IgD-negative memory B cell (primary cell): ENCODE measurements at regions not wholly inside any gene's neighbourhood (a gene's known extent, or its start where the extent isn't known, plus 50 kb on each side); places are given as distances from the start of the nearest gene placed in this dataset.

Experiments used
- H3K27ac Mint-ChIP-seq, 3 donors: one replicate each; pipeline ENCODE4 v1.8.0; 2020 to 2022; ENCODE audit warnings: mild to moderate bottlenecking in 3 of 3, mixed read lengths in 3 of 3, moderate library complexity in 1 of 3
- H3K27me3 Mint-ChIP-seq: one replicate; pipeline ENCODE4 v1.8.0; 2021; ENCODE audit warnings: mixed read lengths
- H3K36me3 Mint-ChIP-seq: one replicate; pipeline ENCODE4 v1.8.0; 2020; ENCODE audit warnings: mild to moderate bottlenecking, mixed read lengths
- H3K4me1 Mint-ChIP-seq, 3 donors: one replicate each; pipeline ENCODE4 v1.8.0; 2020 to 2022; ENCODE audit warnings: mixed read lengths in 3 of 3, mild to moderate bottlenecking in 1 of 3
- H3K4me3 Mint-ChIP-seq, 4 donors: one replicate each; pipeline ENCODE4 v1.8.0; 2020 to 2022; ENCODE audit warnings: mild to moderate bottlenecking in 4 of 4, mixed read lengths in 4 of 4, moderate library complexity in 3 of 4
- H3K9me3 Mint-ChIP-seq, 3 donors: one replicate each; pipeline ENCODE4 v1.8.0; 2020 to 2021; ENCODE audit warnings: mixed read lengths in 3 of 3, mild to moderate bottlenecking in 1 of 3

- peaks cover 1% of the 10 kb centered on the region for H3K27me3 Mint-ChIP-seq
- no peak overlapping the region for H3K27ac Mint-ChIP-seq
- no peaks in the 10 kb centered on the region for H3K36me3 Mint-ChIP-seq
- no peaks in the 10 kb centered on the region for H3K4me1 Mint-ChIP-seq
- H3K4me3 Mint-ChIP-seq, result no peak overlapping the region
- H3K9me3 Mint-ChIP-seq, result no peaks in the 10 kb centered on the region
Observed at GRCh38 chr2:180101846-180102245, 94.7 kb upstream of the CWC22 start.

DNA sequence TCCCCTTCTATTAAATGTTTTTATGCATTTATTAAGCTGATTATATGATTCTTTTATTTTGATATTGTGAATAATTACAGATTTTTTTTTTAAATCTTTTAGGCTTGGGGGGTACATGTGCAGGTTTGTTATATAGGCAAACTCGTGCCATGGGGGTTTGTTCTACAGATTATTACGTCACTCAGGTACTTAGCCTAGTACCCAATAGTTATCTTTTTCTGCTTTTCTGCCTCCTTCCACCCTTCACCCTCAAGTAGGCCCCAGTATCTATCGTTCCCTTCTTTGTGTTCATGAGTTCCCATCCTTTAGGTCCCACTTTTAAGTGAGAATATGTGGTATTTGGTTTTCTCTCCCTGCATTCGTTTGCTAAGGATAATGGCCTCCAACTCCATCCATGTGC is 92.2 kb upstream of the CWC22 start:
- no peaks in the 10 kb centered on the region for H3K36me3 Mint-ChIP-seq
- H3K4me1 Mint-ChIP-seq, result no peaks in the 10 kb centered on the region
- no peaks in the 10 kb centered on the region for H3K27me3 Mint-ChIP-seq
- H3K27ac Mint-ChIP-seq, result no peak overlapping the region
- no peaks in the 10 kb centered on the region for H3K9me3 Mint-ChIP-seq
- no peak overlapping the region for H3K4me3 Mint-ChIP-seq

DNA sequence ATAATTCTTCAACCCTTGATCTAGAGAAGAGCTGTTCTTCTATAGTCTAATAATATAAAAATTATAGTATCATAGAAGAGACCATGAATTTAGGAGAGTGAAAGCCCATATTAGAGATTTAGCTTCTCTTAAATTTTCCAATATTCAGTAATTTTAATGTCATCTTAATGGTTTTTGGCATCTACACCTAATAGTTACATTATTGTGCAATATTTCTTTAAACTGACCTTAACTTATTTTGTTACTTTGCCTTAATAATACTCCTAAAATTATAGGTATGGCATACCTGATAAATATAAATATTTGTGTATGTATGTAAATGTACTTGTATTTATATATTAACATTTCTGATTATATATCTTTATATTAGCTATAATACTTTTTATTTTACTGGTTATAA is 78.0 kb upstream of the CWC22 start:
- H3K27ac Mint-ChIP-seq, result no peak overlapping the region
- H3K27me3 Mint-ChIP-seq, result peaks cover 3% of the 10 kb centered on the region
- no peaks in the 10 kb centered on the region for H3K36me3 Mint-ChIP-seq
- H3K9me3 Mint-ChIP-seq, result peaks cover 0 to 12% (median 7%) of the 10 kb centered on the region in 3 donors
- no peaks in the 10 kb centered on the region for H3K4me1 Mint-ChIP-seq
- no peak overlapping the region for H3K4me3 Mint-ChIP-seq

GRCh38 chr2:180077295-180077906 is 70.3 kb upstream of the CWC22 start:
- Mint-ChIP-seq H3K36me3 (no peaks in the 10 kb centered on the region), H3K9me3 (peaks cover 0 to 16% (median 9%) of the 10 kb centered on the region in 3 donors), H3K4me3 (no peak overlapping the region), H3K27me3 (no peaks in the 10 kb centered on the region), H3K4me1 (no peaks in the 10 kb centered on the region), H3K27ac (no peak overlapping the region)

- Mint-ChIP-seq H3K27ac (no peak overlapping the region), H3K4me3 (no peak overlapping the region), H3K36me3 (no peaks in the 10 kb centered on the region), H3K9me3 (peaks cover 0 to 6% (median 5%) of the 10 kb centered on the region in 3 donors), H3K27me3 (no peaks in the 10 kb centered on the region), H3K4me1 (no peaks in the 10 kb centered on the region)
Observed at GRCh38 chr2:180075870-180076269, 68.8 kb upstream of the CWC22 start.

GRCh38 chr2:180071797-180072196 is 64.7 kb upstream of the CWC22 start:
- H3K4me1 Mint-ChIP-seq, result no peaks in the 10 kb centered on the region
- H3K27ac Mint-ChIP-seq, result no peak overlapping the region
- no peak overlapping the region for H3K4me3 Mint-ChIP-seq
- no peaks in the 10 kb centered on the region for H3K36me3 Mint-ChIP-seq
- no peaks in the 10 kb centered on the region for H3K27me3 Mint-ChIP-seq
- peaks cover 3 to 8% (median 4%) of the 10 kb centered on the region in 3 donors for H3K9me3 Mint-ChIP-seq

- Mint-ChIP-seq H3K9me3 (no peaks in the 10 kb centered on the region), H3K27ac (no peak overlapping the region), H3K36me3 (no peaks in the 10 kb centered on the region), H3K4me1 (no peaks in the 10 kb centered on the region), H3K4me3 (no peak overlapping the region), H3K27me3 (no peaks in the 10 kb centered on the region)
Observed at GRCh38 chr2:180063494-180064092, 56.5 kb upstream of the CWC22 start.

DNA sequence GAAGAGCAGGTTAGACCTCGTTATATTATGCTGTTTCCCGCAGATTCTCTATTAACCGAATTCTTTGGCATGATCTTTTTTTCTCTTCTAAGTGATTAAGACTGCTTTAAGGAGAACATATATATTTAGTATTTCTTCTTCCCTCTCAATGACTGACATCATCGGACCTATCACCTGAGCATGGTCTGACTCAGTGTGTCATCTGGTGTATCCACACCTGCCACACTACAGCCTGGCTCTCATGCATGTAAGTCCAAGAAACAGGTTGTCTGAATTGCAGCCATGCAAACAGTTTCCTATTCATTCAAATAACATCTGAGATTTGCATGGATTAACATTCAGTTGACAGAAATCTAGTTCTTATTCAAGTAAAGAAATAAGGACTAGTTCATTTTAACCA is 55.1 kb upstream of the CWC22 start:
- H3K4me3 Mint-ChIP-seq, result no peak overlapping the region
- H3K36me3 Mint-ChIP-seq, result no peaks in the 10 kb centered on the region
- H3K9me3 Mint-ChIP-seq, result no peaks in the 10 kb centered on the region
- H3K27me3 Mint-ChIP-seq, result no peaks in the 10 kb centered on the region
- H3K27ac Mint-ChIP-seq, result no peak overlapping the region
- no peaks in the 10 kb centered on the region for H3K4me1 Mint-ChIP-seq

- H3K27me3 Mint-ChIP-seq, result peaks cover 2% of the 10 kb centered on the region
Observed at GRCh38 chr2:180061546-180061945, 54.4 kb upstream of the CWC22 start.

DNA sequence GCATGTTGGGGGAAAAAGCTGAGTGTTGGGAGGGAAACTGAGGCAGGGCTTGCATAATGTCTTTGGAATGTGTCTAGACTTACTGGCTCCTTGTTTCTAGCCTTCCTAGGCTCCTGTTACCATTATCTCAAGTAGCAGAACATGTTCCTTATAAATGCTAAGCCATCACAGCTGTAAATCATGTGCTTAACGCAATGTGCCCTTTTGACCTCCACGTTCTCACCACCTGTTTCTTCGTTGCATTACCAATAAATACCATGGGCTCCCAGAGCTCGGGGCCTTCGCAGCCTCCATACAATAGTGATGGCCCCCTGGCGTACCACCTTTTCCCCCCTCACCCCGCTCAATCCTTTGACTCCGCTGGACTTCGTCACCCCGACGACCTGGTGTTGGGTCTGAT is 54.0 kb upstream of the CWC22 start:
- Mint-ChIP-seq H3K4me1 (no peaks in the 10 kb centered on the region), H3K9me3 (no peaks in the 10 kb centered on the region), H3K36me3 (no peaks in the 10 kb centered on the region), H3K4me3 (no peak overlapping the region), H3K27me3 (peaks cover 2% of the 10 kb centered on the region), H3K27ac (no peak overlapping the region)

More at GRCh38 chr2:180061546-180061945, 54.4 kb upstream of the CWC22 start:
- H3K4me1 Mint-ChIP-seq, result no peaks in the 10 kb centered on the region
- no peaks in the 10 kb centered on the region for H3K9me3 Mint-ChIP-seq
- H3K4me3 Mint-ChIP-seq, result no peak overlapping the region
- H3K36me3 Mint-ChIP-seq, result no peaks in the 10 kb centered on the region
- H3K27ac Mint-ChIP-seq, result no peak overlapping the region

DNA sequence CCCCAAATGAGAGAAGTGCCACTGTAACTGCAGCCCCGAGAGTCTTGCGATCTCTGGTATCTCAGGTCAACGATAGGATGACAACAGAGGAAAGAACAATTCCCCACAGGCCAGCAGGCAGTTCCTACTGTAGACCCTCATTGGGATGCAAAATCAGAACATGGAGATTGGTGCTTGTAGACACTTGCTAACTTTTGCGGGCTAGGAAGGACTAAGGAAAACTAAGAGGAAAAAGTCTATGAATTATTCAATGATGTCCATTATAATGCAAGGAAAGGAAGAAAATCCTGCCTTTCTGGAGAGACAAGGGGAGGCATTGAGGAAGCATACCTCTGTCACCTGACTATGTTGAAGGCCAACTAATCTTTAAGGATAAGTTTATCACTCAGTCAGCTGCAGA is 51.9 kb upstream of the CWC22 start:
- Mint-ChIP-seq H3K27me3 (peaks cover 2% of the 10 kb centered on the region), H3K36me3 (no peaks in the 10 kb centered on the region), H3K9me3 (peaks cover 0 to 6% (median 4%) of the 10 kb centered on the region in 3 donors), H3K27ac (no peak overlapping the region), H3K4me1 (no peaks in the 10 kb centered on the region), H3K4me3 (no peak overlapping the region)

- Mint-ChIP-seq H3K9me3 (peaks cover 0 to 6% (median 4%) of the 10 kb centered on the region in 3 donors), H3K27me3 (peaks cover 2% of the 10 kb centered on the region), H3K4me3 (no peak overlapping the region), H3K27ac (no peak overlapping the region), H3K36me3 (no peaks in the 10 kb centered on the region), H3K4me1 (no peaks in the 10 kb centered on the region)
Observed at GRCh38 chr2:180057706-180058412, 50.8 kb upstream of the CWC22 start.
